Stimulated activated CD8-positive, alpha-beta memory T cell treated with anti-CD3 and anti-CD28 coated beads, Interleukin-2, amount 100 ng/mL, for 48 hours (primary cell): ENCODE measurements at regions not wholly inside any gene's neighbourhood (a gene's known extent, or its start where the extent isn't known, plus 50 kb on each side); places are given as distances from the start of the nearest gene placed in this dataset.
"Not testable (repeated sequence)": the region's sequence is repeated elsewhere in the genome, so short reads cannot be mapped to it uniquely, and the experiment has no call there.

Source experiments
- DNase-seq, 2 donors: peaks; one replicate each; pipeline ENCODE4 v3.0.0-alpha.2; 2020; ENCODE audit warnings: low read depth in 2 of 2

DNA sequence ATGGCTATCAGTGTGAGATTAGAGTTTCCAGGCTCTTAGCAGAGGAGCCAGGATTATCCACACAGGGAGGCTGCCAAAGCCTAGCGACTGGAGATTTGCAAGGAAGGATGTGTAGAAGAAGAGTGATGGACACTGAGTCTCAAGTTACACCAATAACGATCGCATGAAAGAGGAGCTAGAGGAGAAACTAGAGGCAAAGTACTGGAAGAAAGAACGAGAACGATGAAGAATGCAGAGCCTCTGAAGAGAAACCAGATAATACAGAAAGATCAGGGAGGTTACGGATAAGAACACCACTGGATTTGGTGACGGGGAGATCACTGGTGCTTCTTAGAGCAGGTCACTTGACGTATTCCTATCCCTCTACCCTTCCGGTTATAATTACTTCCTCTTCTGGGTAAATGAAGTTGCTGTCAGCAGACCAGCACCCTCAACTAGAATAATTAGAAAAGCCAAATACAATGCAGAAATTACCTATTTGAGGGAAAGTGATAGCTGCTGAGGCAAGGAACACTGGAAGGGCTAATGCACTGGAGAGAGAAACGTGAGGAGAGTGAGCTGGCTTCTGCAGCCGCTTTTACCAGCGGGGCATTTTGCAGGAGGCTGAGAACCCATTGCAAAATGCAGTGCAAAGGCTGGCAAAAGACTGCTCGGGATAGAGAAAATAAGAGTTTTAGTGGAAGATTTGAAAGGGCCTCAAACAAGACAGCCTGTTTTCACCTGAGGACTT lies 93.1 kb upstream of the HIF1A start:
- no peak for DNase-seq

- DNase-seq: no peak
These were observed 92.6 kb upstream of the HIF1A start for GRCh38 chr14:61602733-61603077.

DNA sequence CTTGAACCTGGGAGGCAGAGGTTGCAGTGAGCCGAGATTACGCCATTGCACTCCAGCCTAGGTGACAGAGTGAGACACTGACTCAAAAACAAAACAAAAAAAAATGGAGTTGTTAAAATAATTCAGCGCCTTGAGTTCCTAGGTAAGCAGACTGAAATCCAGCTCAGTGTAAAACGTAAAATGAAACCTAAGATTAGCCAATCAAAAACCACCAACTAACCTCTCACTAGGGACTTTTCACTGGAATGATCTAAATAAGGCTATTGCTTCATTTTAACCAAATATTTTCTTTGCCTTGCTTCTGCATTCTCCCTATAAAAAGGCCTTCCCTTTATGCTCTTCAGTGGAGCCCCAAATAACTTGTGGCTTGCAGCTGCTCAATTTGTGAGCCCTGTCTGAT lies 91.6 kb upstream of the HIF1A start:
- DNase-seq: no peak

- no peak for DNase-seq
These were observed 87.6 kb upstream of the HIF1A start for GRCh38 chr14:61607570-61608244.

DNA sequence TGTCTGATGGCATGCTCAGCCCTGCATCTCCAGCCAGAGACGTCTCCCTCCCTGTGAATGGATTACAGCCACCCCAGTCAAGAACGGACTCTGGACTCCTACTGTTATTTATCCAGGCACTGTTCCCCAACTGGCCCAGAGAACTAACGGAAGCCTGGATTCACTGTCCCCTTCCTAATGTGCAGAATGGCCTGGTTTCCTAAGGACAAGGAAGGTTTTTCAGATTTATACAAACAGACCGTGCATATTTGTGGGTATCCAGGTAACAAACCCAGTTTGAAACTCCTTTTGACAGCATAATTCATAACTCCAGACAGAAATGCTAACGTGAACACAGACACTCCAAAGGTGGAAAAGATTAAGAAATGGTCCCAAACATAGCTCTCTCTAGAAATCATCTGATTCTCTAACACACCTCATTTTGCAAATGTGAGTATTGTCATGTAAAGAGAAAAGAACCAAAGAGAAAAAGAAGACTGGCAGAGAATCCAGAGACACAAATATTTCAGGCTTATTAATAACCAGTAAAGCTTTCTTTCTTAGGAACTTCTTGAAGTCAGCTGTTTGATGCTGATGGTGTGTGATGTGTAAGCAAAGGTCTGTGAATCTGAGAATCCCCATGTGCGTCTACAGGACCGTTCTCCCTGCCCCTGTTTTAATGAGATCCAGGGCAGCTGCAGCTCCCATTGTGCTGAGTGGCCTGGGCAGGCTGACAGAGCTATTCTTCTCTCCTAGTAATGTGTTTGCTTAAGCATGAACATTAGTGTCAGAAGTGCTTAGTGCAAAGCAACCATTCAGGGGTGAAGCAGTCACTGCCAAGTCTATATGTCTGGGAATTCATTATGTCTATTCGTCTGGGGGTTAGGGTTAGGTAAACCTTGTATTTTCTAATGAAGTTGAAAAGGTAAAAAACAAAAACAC lies 86.8 kb upstream of the HIF1A start:
- no peak for DNase-seq

GRCh38 chr14:61609191-61609843 lies 86.0 kb upstream of the HIF1A start:
- DNase-seq: no peak

DNA sequence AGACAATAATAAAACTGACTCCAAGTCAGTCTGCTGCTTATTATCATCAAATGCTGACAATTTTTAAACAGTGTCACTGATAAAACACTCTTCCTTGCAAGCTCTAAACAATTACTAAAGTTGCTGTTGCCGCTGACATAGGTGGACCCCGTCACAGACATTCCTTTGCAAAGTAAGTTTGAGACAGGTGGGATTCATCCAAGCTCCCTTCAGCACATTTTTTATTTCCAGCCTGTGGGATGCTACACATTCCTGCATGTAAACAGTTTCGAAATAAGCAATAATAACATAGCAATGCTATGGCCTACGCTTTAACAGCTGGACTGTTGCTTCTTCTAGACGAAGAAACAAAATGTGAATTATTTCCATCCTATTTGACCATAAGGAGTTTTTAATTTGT lies 85.4 kb upstream of the HIF1A start:
- DNase-seq: no peak

- DNase-seq: no peak
These were observed 84.4 kb upstream of the HIF1A start for GRCh38 chr14:61610900-61611299.

DNA sequence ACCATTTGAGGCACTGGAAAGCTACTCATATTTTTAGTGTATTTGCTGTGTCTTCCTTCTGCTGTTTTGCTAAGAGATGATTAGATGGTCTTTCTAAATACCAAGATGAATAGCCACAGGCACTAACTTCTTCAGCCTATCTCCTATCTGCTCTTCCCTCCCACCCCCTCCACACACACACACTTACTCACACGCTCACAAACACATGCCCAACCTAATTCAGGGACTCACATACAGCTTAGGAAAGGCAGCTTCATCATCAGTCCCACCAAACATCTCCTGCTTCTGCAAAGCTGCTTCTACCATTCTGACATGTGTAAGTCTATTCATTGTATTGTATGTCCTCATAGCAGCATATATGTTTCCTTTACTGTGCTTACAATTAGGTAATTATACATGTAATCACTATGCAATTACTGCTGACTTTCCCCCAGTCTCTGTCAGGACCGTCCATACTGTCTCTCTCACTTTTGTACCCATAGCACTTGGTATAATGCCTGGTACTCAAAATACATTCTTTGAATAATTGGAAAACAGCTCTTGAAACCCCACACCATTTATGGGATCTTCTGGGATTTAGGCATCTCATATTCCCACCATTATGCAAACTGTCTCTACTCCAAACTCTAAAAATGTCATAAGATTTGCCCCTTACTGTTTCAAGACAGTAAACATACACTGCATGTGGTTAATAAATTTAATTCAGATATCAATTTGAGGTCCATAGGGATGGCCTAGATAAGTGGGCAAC lies 83.3 kb upstream of the HIF1A start:
- DNase-seq: no peak

DNA sequence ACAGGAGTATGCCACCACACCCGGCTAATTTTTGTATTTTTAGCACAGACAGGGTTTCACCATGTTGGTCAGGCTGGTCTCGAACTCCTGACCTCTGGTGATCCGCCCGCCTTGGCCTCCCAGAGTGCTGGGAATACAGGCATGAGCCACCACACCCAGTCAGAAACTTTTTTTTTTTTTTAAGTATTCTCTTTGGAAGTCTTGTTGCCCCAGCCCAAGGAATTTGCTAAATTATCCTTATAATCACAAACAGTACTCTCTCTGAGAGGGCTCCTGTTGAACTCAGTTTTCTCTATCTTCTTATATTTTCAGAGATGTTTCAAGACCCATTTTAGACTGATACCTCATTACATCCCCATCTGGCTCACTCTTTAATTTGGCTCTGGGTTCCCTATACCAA lies 82.3 kb upstream of the HIF1A start:
- not testable (repeated sequence) for DNase-seq

DNA sequence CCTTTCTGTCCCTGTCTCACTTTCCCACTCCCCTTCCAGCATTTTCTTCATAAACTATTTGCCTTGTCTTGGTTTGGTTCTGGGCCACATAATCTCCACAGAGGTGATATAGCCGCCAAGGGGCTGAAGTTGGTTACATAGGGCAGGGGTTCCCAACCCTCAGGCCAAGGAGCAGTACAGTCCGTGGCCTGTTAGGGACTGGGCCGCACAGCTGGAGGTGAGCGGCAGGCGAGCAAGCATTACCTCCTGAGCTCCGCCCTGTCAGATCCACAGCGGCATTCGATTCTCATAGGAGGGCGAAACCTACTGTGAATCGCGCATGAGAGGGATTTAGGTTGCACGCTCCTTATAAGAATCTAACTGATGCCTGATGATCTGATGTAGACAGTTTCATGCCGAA lies 80.6 kb upstream of the HIF1A start:
- DNase-seq: no peak

- DNase-seq: no peak
These were observed 79.4 kb upstream of the HIF1A start for GRCh38 chr14:61615743-61616523.

DNA sequence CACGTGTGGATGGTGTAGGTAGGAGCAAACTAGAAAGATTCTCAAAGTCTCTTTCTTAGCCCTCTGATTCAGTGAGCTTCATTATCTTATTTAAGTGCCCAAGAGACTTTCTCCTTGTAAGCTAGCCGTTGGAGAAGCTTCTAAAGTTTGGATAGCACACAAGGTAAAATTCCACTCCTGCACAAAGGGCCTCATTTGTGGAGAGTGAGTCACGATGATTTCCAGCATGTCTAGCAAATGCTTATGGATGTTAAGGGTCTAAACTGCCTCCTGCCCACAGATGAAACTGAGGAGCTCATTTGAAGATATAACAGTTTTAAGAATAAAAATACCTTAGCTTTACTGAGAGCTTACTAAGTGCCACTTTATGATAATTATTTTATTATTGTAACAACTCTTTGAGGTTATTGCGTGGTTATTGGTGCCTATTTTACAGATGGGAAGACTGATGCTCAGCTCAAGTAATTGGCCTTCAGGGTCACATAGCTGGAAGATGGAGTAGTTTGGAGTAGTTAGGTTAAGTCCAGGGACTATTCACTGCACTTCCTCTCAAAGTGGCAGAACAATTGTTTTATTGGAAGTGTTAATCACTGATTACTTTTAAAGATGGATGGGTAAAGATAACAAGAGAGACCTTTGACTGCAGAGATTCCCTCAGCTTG lies 78.7 kb upstream of the HIF1A start:
- DNase-seq: no peak

DNA sequence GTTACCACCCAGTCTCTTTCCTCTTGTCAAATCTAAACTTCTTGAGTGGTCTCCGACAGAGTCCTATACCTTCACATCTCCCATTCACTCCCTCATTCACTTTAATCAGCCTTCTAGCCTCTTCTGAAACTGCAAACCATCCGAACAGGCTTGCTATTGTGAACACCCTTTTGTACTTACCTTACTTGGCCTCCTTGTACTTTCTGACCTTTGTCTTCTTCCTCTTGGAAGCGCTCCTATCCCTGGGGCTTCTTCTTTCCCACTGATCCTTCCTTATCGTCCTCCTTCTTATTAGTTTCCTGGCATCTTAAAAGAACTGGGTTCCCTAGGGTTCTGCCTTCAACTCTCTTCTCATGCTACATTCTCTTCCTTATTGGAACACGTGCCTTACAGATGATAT lies 76.9 kb upstream of the HIF1A start:
- no peak for DNase-seq

DNA sequence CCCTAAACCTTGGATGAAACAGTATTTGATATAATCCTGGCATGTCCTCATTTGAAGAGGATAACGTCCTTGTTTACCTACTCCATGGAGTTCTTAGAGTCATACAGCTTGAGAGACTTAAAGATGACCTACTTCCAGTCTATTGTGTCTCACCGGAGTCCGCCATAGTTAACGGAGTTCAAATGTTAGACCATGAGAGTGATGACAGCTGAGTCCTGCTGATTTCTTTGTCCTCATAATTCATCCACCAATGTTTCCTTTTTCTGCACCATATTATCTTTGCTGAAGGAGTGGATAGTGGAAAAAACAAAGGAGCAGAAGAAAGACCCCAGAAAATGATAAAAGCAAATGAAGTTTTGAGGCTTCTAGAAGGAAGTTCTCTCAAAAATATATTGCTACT lies 75.8 kb upstream of the HIF1A start:
- DNase-seq: no peak

DNA sequence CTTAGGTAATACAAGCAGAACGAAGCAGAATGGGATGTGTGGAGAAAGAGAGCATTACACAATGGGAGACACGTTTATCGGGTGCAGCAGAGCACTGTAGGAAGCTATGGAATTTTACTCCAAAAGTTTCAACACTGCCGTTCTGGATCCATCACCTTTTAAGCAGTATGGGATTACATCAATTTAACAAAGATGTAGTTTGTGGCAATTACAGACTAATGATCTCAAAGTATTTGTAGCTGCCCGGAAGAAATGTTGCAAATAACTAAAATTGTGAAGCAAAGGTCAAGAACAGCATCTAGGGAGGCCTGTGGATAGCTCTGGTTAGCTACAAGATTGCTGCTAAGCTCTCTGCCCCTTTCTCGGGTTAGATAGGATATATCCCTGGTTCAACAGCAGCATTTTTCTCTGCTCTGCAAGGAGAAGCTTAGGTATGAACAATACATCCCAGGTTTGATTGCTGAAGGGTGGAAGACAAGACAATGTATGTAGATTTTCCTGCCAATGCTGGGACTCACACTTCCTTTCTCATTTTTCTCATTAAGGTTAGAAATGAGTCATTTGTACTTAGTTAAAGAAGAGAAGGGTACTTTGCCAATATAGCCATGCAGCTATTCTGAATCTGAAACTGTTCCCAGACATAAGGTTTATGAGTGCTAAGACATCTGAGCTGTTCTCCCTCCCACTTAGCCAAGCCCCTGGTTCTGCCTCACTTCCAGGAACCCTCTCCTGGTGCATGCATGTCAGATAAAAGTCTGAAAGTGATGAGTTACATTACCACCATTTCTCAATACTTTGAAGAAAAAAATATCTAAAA lies 75.0 kb upstream of the HIF1A start:
- peak; percentile 17 to 49 for DNase-seq

GRCh38 chr14:61621444-61621843 lies 73.9 kb upstream of the HIF1A start:
- peak in 1 of 2 donors; percentile 34 for DNase-seq

GRCh38 chr14:61622051-61622450 lies 73.3 kb upstream of the HIF1A start:
- no peak for DNase-seq

- no peak for DNase-seq
These were observed 71.4 kb upstream of the HIF1A start for GRCh38 chr14:61623927-61624326.
